Stimulated activated naive CD8-positive, alpha-beta T cell treated with anti-CD3 and anti-CD28 coated beads, Interleukin-15, Interleukin-2, amounts not matched to agents 100 ng/mL and 50 ng/mL, for 24 hours (primary cell): ENCODE measurements at regions not wholly inside any gene's neighbourhood (a gene's known extent, or its start where the extent isn't known, plus 50 kb on each side); places are given as distances from the start of the nearest gene placed in this dataset.

Source experiments
- H3K27ac Mint-ChIP-seq: one replicate; pipeline ENCODE4 v1.8.0; 2021; ENCODE audit warnings: mild to moderate bottlenecking, mixed read lengths
- H3K27me3 Mint-ChIP-seq: one replicate; pipeline ENCODE4 v1.8.0; 2021; ENCODE audit warnings: mixed read lengths
- H3K36me3 Mint-ChIP-seq: one replicate; pipeline ENCODE4 v1.8.0; 2021; ENCODE audit warnings: low read depth, mixed read lengths
- H3K4me1 Mint-ChIP-seq: one replicate; pipeline ENCODE4 v1.8.0; 2021; ENCODE audit warnings: low read depth, mixed read lengths
- H3K4me3 Mint-ChIP-seq: one replicate; pipeline ENCODE4 v1.8.0; 2021; ENCODE audit warnings: mild to moderate bottlenecking, mixed read lengths
- H3K9me3 Mint-ChIP-seq: one replicate; pipeline ENCODE4 v1.8.0; 2021; ENCODE audit warnings: mixed read lengths

GRCh38 chr3:144296808-144297207 is 325.2 kb downstream of the DIPK2A start:
- Mint-ChIP-seq H3K9me3 (no peaks in the 10 kb centered on the region), H3K27ac (no peak overlapping the region), H3K4me1 (peaks cover 12% of the 10 kb centered on the region), H3K27me3 (peaks cover 12% of the 10 kb centered on the region), H3K36me3 (no peaks in the 10 kb centered on the region), H3K4me3 (no peak overlapping the region)

GRCh38 chr3:144301863-144302262 is 330.2 kb downstream of the DIPK2A start:
- no peak overlapping the region for H3K27ac Mint-ChIP-seq
- H3K4me3 Mint-ChIP-seq, result no peak overlapping the region
- no peaks in the 10 kb centered on the region for H3K4me1 Mint-ChIP-seq
- peaks cover 19% of the 10 kb centered on the region for H3K9me3 Mint-ChIP-seq
- no peaks in the 10 kb centered on the region for H3K36me3 Mint-ChIP-seq
- peaks cover 16% of the 10 kb centered on the region for H3K27me3 Mint-ChIP-seq

- Mint-ChIP-seq H3K36me3 (no peaks in the 10 kb centered on the region), H3K27me3 (peaks cover 27% of the 10 kb centered on the region), H3K27ac (no peak overlapping the region), H3K4me3 (no peak overlapping the region), H3K9me3 (peaks cover 14% of the 10 kb centered on the region), H3K4me1 (no peaks in the 10 kb centered on the region)
These were observed 336.3 kb downstream of the DIPK2A start for GRCh38 chr3:144307951-144308350.

- Mint-ChIP-seq H3K36me3 (no peaks in the 10 kb centered on the region), H3K4me1 (no peaks in the 10 kb centered on the region), H3K4me3 (no peak overlapping the region), H3K27ac (no peak overlapping the region), H3K27me3 (peaks cover 27% of the 10 kb centered on the region), H3K9me3 (peaks cover 11% of the 10 kb centered on the region)
These were observed 336.8 kb downstream of the DIPK2A start for GRCh38 chr3:144308396-144308795.

- Mint-ChIP-seq H3K27ac (no peak overlapping the region), H3K4me3 (no peak overlapping the region), H3K4me1 (no peaks in the 10 kb centered on the region), H3K36me3 (no peaks in the 10 kb centered on the region), H3K9me3 (no peaks in the 10 kb centered on the region), H3K27me3 (peaks cover 21% of the 10 kb centered on the region)
These were observed 341.1 kb downstream of the DIPK2A start for GRCh38 chr3:144312702-144313101.

- Mint-ChIP-seq H3K36me3 (no peaks in the 10 kb centered on the region), H3K27me3 (peaks cover 16% of the 10 kb centered on the region)
These were observed 343.3 kb downstream of the DIPK2A start for GRCh38 chr3:144314946-144315345.

GRCh38 chr3:144317961-144318360 is 346.3 kb downstream of the DIPK2A start:
- H3K4me1 Mint-ChIP-seq, result no peaks in the 10 kb centered on the region
- H3K27me3 Mint-ChIP-seq, result peaks cover 4% of the 10 kb centered on the region
- H3K4me3 Mint-ChIP-seq, result no peak overlapping the region
- H3K27ac Mint-ChIP-seq, result no peak overlapping the region
- H3K9me3 Mint-ChIP-seq, result no peaks in the 10 kb centered on the region
- H3K36me3 Mint-ChIP-seq, result no peaks in the 10 kb centered on the region

More at GRCh38 chr3:144314946-144315345, 343.3 kb downstream of the DIPK2A start:
- Mint-ChIP-seq H3K4me3 (no peak overlapping the region), H3K9me3 (no peaks in the 10 kb centered on the region), H3K27ac (no peak overlapping the region), H3K4me1 (no peaks in the 10 kb centered on the region)

- Mint-ChIP-seq H3K9me3 (peaks cover 16% of the 10 kb centered on the region), H3K4me3 (no peak overlapping the region), H3K4me1 (no peaks in the 10 kb centered on the region), H3K27me3 (peaks cover 12% of the 10 kb centered on the region), H3K36me3 (no peaks in the 10 kb centered on the region), H3K27ac (no peak overlapping the region)
These were observed 352.5 kb downstream of the DIPK2A start for GRCh38 chr3:144324076-144324475.

- H3K36me3 Mint-ChIP-seq, result no peaks in the 10 kb centered on the region
- no peaks in the 10 kb centered on the region for H3K4me1 Mint-ChIP-seq
- no peaks in the 10 kb centered on the region for H3K27me3 Mint-ChIP-seq
- H3K4me3 Mint-ChIP-seq, result no peak overlapping the region
- no peak overlapping the region for H3K27ac Mint-ChIP-seq
- peaks cover 3% of the 10 kb centered on the region for H3K9me3 Mint-ChIP-seq
These were observed 361.2 kb downstream of the DIPK2A start for GRCh38 chr3:144332868-144333267.

- no peak overlapping the region for H3K27ac Mint-ChIP-seq
- no peaks in the 10 kb centered on the region for H3K9me3 Mint-ChIP-seq
- H3K36me3 Mint-ChIP-seq, result no peaks in the 10 kb centered on the region
- peaks cover 24% of the 10 kb centered on the region for H3K27me3 Mint-ChIP-seq
- no peak overlapping the region for H3K4me3 Mint-ChIP-seq
- peaks cover 7% of the 10 kb centered on the region for H3K4me1 Mint-ChIP-seq
These were observed 369.8 kb downstream of the DIPK2A start for GRCh38 chr3:144341471-144341870.

- H3K4me1 Mint-ChIP-seq, result peaks cover 7% of the 10 kb centered on the region
- H3K4me3 Mint-ChIP-seq, result no peak overlapping the region
- no peaks in the 10 kb centered on the region for H3K9me3 Mint-ChIP-seq
- H3K27me3 Mint-ChIP-seq, result peaks cover 31% of the 10 kb centered on the region
- no peaks in the 10 kb centered on the region for H3K36me3 Mint-ChIP-seq
- no peak overlapping the region for H3K27ac Mint-ChIP-seq
These were observed 371.7 kb downstream of the DIPK2A start for GRCh38 chr3:144343343-144343742.

GRCh38 chr3:144343777-144344176 is 372.2 kb downstream of the DIPK2A start:
- H3K27ac Mint-ChIP-seq, result no peak overlapping the region
- H3K9me3 Mint-ChIP-seq, result no peaks in the 10 kb centered on the region
- H3K36me3 Mint-ChIP-seq, result no peaks in the 10 kb centered on the region
- H3K4me1 Mint-ChIP-seq, result peaks cover 7% of the 10 kb centered on the region
- peaks cover 29% of the 10 kb centered on the region for H3K27me3 Mint-ChIP-seq
- no peak overlapping the region for H3K4me3 Mint-ChIP-seq

- Mint-ChIP-seq H3K4me1 (peaks cover 7% of the 10 kb centered on the region), H3K27me3 (peaks cover 26% of the 10 kb centered on the region), H3K27ac (no peak overlapping the region), H3K36me3 (no peaks in the 10 kb centered on the region), H3K4me3 (no peak overlapping the region), H3K9me3 (no peaks in the 10 kb centered on the region)
These were observed 373.4 kb downstream of the DIPK2A start for GRCh38 chr3:144344925-144345548.

- Mint-ChIP-seq H3K27me3 (peaks cover 9% of the 10 kb centered on the region), H3K27ac (no peak overlapping the region), H3K4me3 (no peak overlapping the region), H3K9me3 (no peaks in the 10 kb centered on the region), H3K4me1 (peaks cover 3% of the 10 kb centered on the region), H3K36me3 (no peaks in the 10 kb centered on the region)
These were observed 378.5 kb downstream of the DIPK2A start for GRCh38 chr3:144350125-144350524.

- Mint-ChIP-seq H3K36me3 (no peaks in the 10 kb centered on the region), H3K9me3 (no peaks in the 10 kb centered on the region), H3K4me1 (no peaks in the 10 kb centered on the region), H3K27me3 (peaks cover 7% of the 10 kb centered on the region), H3K4me3 (no peak overlapping the region), H3K27ac (no peak overlapping the region)
These were observed 379.4 kb downstream of the DIPK2A start for GRCh38 chr3:144351011-144351410.

- Mint-ChIP-seq H3K9me3 (no peaks in the 10 kb centered on the region), H3K27me3 (peaks cover 5% of the 10 kb centered on the region), H3K4me3 (no peak overlapping the region), H3K27ac (no peak overlapping the region), H3K4me1 (no peaks in the 10 kb centered on the region), H3K36me3 (no peaks in the 10 kb centered on the region)
These were observed 380.2 kb downstream of the DIPK2A start for GRCh38 chr3:144351773-144352365.
